Right atrium auricular region (tissue), 2 donors: ENCODE measurements at regions not wholly inside any gene's neighbourhood (a gene's known extent, or its start where the extent isn't known, plus 50 kb on each side); places are given as distances from the start of the nearest gene placed in this dataset.
A peak's percentile ranks its signal among the peaks of the same experiment; 100 is the strongest.

Source experiments
- DNase-seq: peaks from one replicate; pipeline ENCODE4 v3.0.0-alpha.2; 2019; ENCODE audit warnings: low spot score
- H3K27ac ChIP-seq, 2 donors: fragments of 200-600 bp; sonication (generic); 1 replicate in 1 of 2; 2 replicates in 1 of 2; pipeline ENCODE4 v1.5.1; 2016 to 2019
- H3K27me3 ChIP-seq, 2 donors: fragments of 200-600 bp; sonication (generic); one replicate each; pipeline versions ENCODE4 v1.5.1 to v1.6.0; 2017 to 2019
- H3K36me3 ChIP-seq: fragments of 200-600 bp; sonication (generic); one replicate; pipeline ENCODE4 v1.5.1; 2016
- H3K4me1 ChIP-seq, 2 donors: fragments of 200-600 bp; sonication (generic); one replicate each; pipeline versions ENCODE4 v1.5.1 to v1.6.0; 2017 to 2019
- H3K4me3 ChIP-seq, 2 donors: fragments of 200-600 bp; sonication (generic); 1 replicate in 1 of 2; 2 replicates in 1 of 2; pipeline ENCODE4 v1.5.1; 2017 to 2019; ENCODE audit warnings: mild to moderate bottlenecking in 1 of 2, moderate library complexity in 1 of 2
- H3K9me3 ChIP-seq, 2 donors: fragments of 200-600 bp; sonication (generic); one replicate each; pipeline ENCODE4 v1.5.1; 2019
- TF ChIP-seq, protein P1 (sequence below), 2 donors: fragments of 200-600 bp; sonication (generic); IDR thresholded peaks; one replicate each; pipeline ENCODE4 v1.5.1; 2019; ENCODE audit warnings: antibody characterized with exemption in 2 of 2

DNA sequence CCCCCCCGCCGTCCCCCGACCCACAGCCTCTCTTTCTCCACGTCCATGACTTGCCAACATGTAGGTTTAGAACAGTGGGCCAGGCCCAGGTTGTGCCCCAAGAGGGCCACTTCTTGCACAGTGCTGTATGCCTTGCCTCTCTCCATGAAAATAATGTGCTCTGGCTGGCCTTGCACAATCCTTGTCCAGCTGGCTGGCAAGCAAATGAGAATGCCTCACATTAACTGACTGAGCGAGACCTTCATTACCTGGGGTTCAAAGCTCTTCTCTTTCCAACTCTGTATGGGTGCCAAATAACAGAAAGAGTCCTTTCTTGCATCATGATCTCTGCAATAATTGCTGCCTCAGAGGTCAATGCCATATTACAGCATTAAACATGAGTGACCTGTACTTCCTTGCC is 416.6 kb downstream of the FGF13 start:
- no peaks in the 10 kb centered on the region for H3K36me3 ChIP-seq
- no peak for DNase-seq
- H3K4me1 ChIP-seq = no peaks in the 10 kb centered on the region
- H3K4me3 ChIP-seq = no peak overlapping the region
- H3K27me3 ChIP-seq = no peaks in the 10 kb centered on the region
- TF ChIP-seq, protein P1, sequence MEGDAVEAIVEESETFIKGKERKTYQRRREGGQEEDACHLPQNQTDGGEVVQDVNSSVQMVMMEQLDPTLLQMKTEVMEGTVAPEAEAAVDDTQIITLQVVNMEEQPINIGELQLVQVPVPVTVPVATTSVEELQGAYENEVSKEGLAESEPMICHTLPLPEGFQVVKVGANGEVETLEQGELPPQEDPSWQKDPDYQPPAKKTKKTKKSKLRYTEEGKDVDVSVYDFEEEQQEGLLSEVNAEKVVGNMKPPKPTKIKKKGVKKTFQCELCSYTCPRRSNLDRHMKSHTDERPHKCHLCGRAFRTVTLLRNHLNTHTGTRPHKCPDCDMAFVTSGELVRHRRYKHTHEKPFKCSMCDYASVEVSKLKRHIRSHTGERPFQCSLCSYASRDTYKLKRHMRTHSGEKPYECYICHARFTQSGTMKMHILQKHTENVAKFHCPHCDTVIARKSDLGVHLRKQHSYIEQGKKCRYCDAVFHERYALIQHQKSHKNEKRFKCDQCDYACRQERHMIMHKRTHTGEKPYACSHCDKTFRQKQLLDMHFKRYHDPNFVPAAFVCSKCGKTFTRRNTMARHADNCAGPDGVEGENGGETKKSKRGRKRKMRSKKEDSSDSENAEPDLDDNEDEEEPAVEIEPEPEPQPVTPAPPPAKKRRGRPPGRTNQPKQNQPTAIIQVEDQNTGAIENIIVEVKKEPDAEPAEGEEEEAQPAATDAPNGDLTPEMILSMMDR (IDR thresholded peaks at IDR 0.05) = no peak
- no peaks in the 10 kb centered on the region for H3K9me3 ChIP-seq
- no peak overlapping the region for H3K27ac ChIP-seq

- Histone ChIP-seq H3K27me3 (no peaks in the 10 kb centered on the region), H3K27ac (no peak overlapping the region), H3K9me3 (no peaks in the 10 kb centered on the region), H3K4me1 (no peaks in the 10 kb centered on the region), H3K36me3 (no peaks in the 10 kb centered on the region), H3K4me3 (no peak overlapping the region)
- DNase-seq = no peak
- TF ChIP-seq, protein P1 (IDR thresholded peaks at IDR 0.05) = peak in 1 of 2 donors; percentile 4
These were observed 413.2 kb downstream of the FGF13 start for GRCh38 chrX:138298268-138298667.

DNA sequence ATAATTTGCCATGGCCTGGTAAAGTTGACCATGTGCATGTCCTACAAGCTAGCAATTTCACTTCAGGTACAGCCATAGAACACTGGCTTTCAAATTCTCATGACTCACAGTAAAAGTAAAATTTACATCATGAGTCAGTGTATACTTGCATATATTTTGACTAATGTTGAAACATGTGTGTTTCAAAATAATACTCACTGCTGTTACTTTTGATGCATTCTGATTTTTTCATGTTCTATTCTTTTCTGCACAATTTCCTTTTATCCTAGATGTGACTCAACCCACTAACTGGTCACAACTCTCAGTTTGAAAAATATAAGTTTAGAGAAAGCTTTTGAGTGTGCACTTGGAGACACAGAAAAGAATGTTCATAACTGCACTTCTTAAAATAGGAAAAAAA is 365.7 kb downstream of the FGF13 start:
- no peak for DNase-seq
- TF ChIP-seq, protein P1 (IDR thresholded peaks at IDR 0.05) = no peak
- Histone ChIP-seq H3K36me3 (no peaks in the 10 kb centered on the region), H3K4me1 (no peaks in the 10 kb centered on the region), H3K4me3 (no peak overlapping the region), H3K27ac (no peak overlapping the region), H3K9me3 (no peaks in the 10 kb centered on the region), H3K27me3 (no peaks in the 10 kb centered on the region)

DNA sequence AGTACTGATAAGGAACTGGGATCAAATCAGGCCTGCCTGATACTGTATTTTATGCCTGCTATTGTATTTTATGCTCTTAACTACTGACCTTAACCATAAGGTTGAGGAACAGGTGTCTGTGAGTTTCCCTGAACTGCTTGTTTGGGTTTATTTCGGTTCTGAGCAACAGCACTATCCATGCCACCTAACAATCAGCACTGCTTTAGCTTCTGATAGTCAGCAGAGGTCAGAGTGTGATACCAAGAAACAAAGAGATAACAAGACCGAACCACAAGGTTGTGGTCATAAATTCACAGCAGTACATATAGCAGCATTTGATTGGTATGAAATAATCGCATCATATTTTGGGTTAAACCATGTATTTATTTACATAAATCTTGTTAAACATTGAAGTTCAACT is 362.2 kb downstream of the FGF13 start:
- H3K27ac ChIP-seq = no peak overlapping the region
- no peaks in the 10 kb centered on the region for H3K27me3 ChIP-seq
- TF ChIP-seq, protein P1 (IDR thresholded peaks at IDR 0.05) = no peak
- no peaks in the 10 kb centered on the region for H3K4me1 ChIP-seq
- no peak for DNase-seq
- H3K36me3 ChIP-seq = no peaks in the 10 kb centered on the region
- H3K4me3 ChIP-seq = no peak overlapping the region
- H3K9me3 ChIP-seq = peaks cover 0 to 4% of the 10 kb centered on the region in 2 donors

DNA sequence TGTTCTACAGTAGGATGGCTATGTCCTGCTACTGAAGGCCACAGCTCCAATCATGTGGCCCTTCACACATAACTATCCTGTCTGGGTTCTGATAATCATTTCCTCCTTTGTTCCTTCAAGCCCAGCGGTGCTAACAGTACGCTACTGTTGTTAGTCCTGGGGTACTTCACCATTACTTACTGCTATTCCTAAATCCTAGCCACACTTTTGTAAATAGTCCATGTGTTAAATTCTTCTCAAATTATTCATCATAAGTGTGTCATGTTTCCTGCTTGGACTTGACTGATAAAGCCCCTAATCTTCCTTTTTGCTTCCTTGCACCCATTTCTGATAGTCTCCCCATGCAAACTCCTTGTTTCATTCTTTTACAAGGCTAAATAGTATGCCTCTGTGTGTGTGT is 332.6 kb downstream of the FGF13 start:
- no peaks in the 10 kb centered on the region for H3K27me3 ChIP-seq
- TF ChIP-seq, protein P1 (IDR thresholded peaks at IDR 0.05) = no peak
- no peak for DNase-seq
- H3K36me3 ChIP-seq = no peaks in the 10 kb centered on the region
- no peak overlapping the region for H3K4me3 ChIP-seq
- H3K9me3 ChIP-seq = peaks cover 0 to 15% of the 10 kb centered on the region in 2 donors
- H3K4me1 ChIP-seq = no peaks in the 10 kb centered on the region
- H3K27ac ChIP-seq = no peak overlapping the region

DNA sequence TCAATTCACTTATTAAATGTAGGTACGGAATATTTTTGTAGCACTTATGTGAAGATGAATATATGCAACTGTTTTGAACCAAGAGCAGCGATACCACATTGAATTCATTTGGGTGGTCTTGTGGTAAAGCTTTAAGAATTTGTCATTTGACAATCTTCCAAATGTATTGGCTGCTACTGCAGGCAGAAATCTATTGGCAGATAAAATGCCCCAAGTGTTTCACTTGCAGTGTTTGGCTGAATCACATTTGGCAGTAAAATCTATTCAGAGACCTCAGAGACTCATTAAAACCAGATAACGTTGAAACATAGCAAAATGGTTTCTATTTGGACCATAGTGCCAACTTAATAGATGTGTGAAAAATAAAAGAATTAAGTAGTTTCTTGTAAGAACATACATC is 303.4 kb downstream of the FGF13 start:
- TF ChIP-seq, protein P1 (IDR thresholded peaks at IDR 0.05) = no peak
- no peak overlapping the region for H3K27ac ChIP-seq
- H3K27me3 ChIP-seq = no peaks in the 10 kb centered on the region
- no peak for DNase-seq
- H3K36me3 ChIP-seq = no peaks in the 10 kb centered on the region
- no peaks in the 10 kb centered on the region for H3K9me3 ChIP-seq
- H3K4me1 ChIP-seq = no peaks in the 10 kb centered on the region
- no peak overlapping the region for H3K4me3 ChIP-seq
